ENCODE measurements at regions not wholly inside any gene's neighbourhood (a gene's known extent, or its start where the extent isn't known, plus 50 kb on each side); places are given as distances from the start of the nearest gene placed in this dataset.

GRCh38 chr5:122674385-122674784 is 100.5 kb upstream of the SNX2 start:
- Histone ChIP-seq H3K23ac (ENCODE audit: low read length in 2 of 2) (no peak overlapping the region), H3K4me1 (ENCODE audit: control insufficient read depth, insufficient read depth, low read depth, low read length) (no peaks in the 10 kb centered on the region), H3K4me2 (ENCODE audit: low read length, poor library complexity, severe bottlenecking) (no peak overlapping the region), H2BK12ac (ENCODE audit: low read length in 2 of 2) (no peak overlapping the region), H2AK5ac (ENCODE audit: low read length, severe bottlenecking) (no peak overlapping the region), H2AFZ (ENCODE audit: low read depth, low read length) (no peak overlapping the region), H4K91ac (ENCODE audit: low read length) (no peak overlapping the region), H3K9me3 (ENCODE audit: control insufficient read depth, low read length) (no peaks in the 10 kb centered on the region), H3K27me3 (ENCODE audit: control insufficient read depth in 1 of 2, insufficient read depth in 1 of 2, low read length in 2 of 2) (no peaks in the 10 kb centered on the region), H3K36me3 (ENCODE audit: control insufficient read depth in 1 of 2, insufficient read depth in 2 of 2, low read depth in 1 of 2, low read length in 2 of 2) (no peaks in the 10 kb centered on the region), H2BK5ac (ENCODE audit: low read depth, low read length, poor library complexity, severe bottlenecking) (no peak overlapping the region), H2BK120ac (ENCODE audit: low read depth, low read length) (no peak overlapping the region), H3K9ac (ENCODE audit: low read length) (no peak overlapping the region), H3K18ac (ENCODE audit: low read depth in 1 of 2, low read length in 2 of 2) (no peak overlapping the region), H3K79me1 (replicated peaks; ENCODE audit: low read length, poor library complexity, severe bottlenecking) (no peaks in the 10 kb centered on the region), H3K14ac (ENCODE audit: low read length in 2 of 2) (no peak overlapping the region), H4K8ac (ENCODE audit: low read length) (no peak overlapping the region), H3K4me3 (ENCODE audit: insufficient read depth in 1 of 2, low read depth in 1 of 2, low read length in 2 of 2) (no peak overlapping the region), H3K4ac (ENCODE audit: low read depth in 1 of 2, low read length in 2 of 2) (no peak overlapping the region), H2BK15ac (ENCODE audit: low read depth, poor library complexity, severe bottlenecking) (no peak overlapping the region), H3K27ac (ENCODE audit: low read length, poor library complexity, severe bottlenecking) (no peak overlapping the region)
- WGBS = 100% methylated on average over 1 of the region's 1 CpG
- DNase-seq = no peak

GRCh38 chr5:122680623-122681350 is 94.1 kb upstream of the SNX2 start:
- no peak overlapping the region for H3K4me3 ChIP-seq (ENCODE audit: insufficient read depth in 1 of 2, low read depth in 1 of 2, low read length in 2 of 2)
- H3K18ac ChIP-seq (ENCODE audit: low read depth in 1 of 2, low read length in 2 of 2) = no peak overlapping the region
- no peak overlapping the region for H3K4ac ChIP-seq (ENCODE audit: low read depth in 1 of 2, low read length in 2 of 2)
- H4K91ac ChIP-seq (ENCODE audit: low read length) = no peak overlapping the region
- H3K23ac ChIP-seq (ENCODE audit: low read length in 2 of 2) = no peak overlapping the region
- no peaks in the 10 kb centered on the region for H3K79me1 ChIP-seq (replicated peaks; ENCODE audit: low read length, poor library complexity, severe bottlenecking)
- H3K4me1 ChIP-seq (ENCODE audit: control insufficient read depth, insufficient read depth, low read depth, low read length) = no peaks in the 10 kb centered on the region
- no peak overlapping the region for H2BK12ac ChIP-seq (ENCODE audit: low read length in 2 of 2)
- H4K8ac ChIP-seq (ENCODE audit: low read length) = no peak overlapping the region
- no peak for DNase-seq
- no peak overlapping the region for H2AK5ac ChIP-seq (ENCODE audit: low read length, severe bottlenecking)
- WGBS = 95% methylated on average over 2 of the region's 3 CpGs
- H2BK5ac ChIP-seq (ENCODE audit: low read depth, low read length, poor library complexity, severe bottlenecking) = no peak overlapping the region
- no peak overlapping the region for H2BK120ac ChIP-seq (ENCODE audit: low read depth, low read length)
- no peak overlapping the region for H3K9ac ChIP-seq (ENCODE audit: low read length)
- H2AFZ ChIP-seq (ENCODE audit: low read depth, low read length) = no peak overlapping the region
- H3K36me3 ChIP-seq (ENCODE audit: control insufficient read depth in 1 of 2, insufficient read depth in 2 of 2, low read depth in 1 of 2, low read length in 2 of 2) = no peaks in the 10 kb centered on the region
- H3K27ac ChIP-seq (ENCODE audit: low read length, poor library complexity, severe bottlenecking) = no peak overlapping the region
- no peak overlapping the region for H3K4me2 ChIP-seq (ENCODE audit: low read length, poor library complexity, severe bottlenecking)
- H3K14ac ChIP-seq (ENCODE audit: low read length in 2 of 2) = no peak overlapping the region
- H2BK15ac ChIP-seq (ENCODE audit: low read depth, poor library complexity, severe bottlenecking) = no peak overlapping the region
- H3K9me3 ChIP-seq (ENCODE audit: control insufficient read depth, low read length) = no peaks in the 10 kb centered on the region
- H3K27me3 ChIP-seq (ENCODE audit: control insufficient read depth in 1 of 2, insufficient read depth in 1 of 2, low read length in 2 of 2) = no peaks in the 10 kb centered on the region

GRCh38 chr5:122683631-122684030 is 91.2 kb upstream of the SNX2 start:
- H3K4me1 ChIP-seq (ENCODE audit: control insufficient read depth, insufficient read depth, low read depth, low read length) = no peaks in the 10 kb centered on the region
- no peak overlapping the region for H3K18ac ChIP-seq (ENCODE audit: low read depth in 1 of 2, low read length in 2 of 2)
- H3K23ac ChIP-seq (ENCODE audit: low read length in 2 of 2) = no peak overlapping the region
- H2AK5ac ChIP-seq (ENCODE audit: low read length, severe bottlenecking) = no peak overlapping the region
- H3K27ac ChIP-seq (ENCODE audit: low read length, poor library complexity, severe bottlenecking) = no peak overlapping the region
- H3K14ac ChIP-seq (ENCODE audit: low read length in 2 of 2) = no peak overlapping the region
- no peaks in the 10 kb centered on the region for H3K36me3 ChIP-seq (ENCODE audit: control insufficient read depth in 1 of 2, insufficient read depth in 2 of 2, low read depth in 1 of 2, low read length in 2 of 2)
- no peak overlapping the region for H3K4me3 ChIP-seq (ENCODE audit: insufficient read depth in 1 of 2, low read depth in 1 of 2, low read length in 2 of 2)
- H2BK12ac ChIP-seq (ENCODE audit: low read length in 2 of 2) = no peak overlapping the region
- DNase-seq = no peak
- H4K91ac ChIP-seq (ENCODE audit: low read length) = no peak overlapping the region
- H3K4ac ChIP-seq (ENCODE audit: low read depth in 1 of 2, low read length in 2 of 2) = no peak overlapping the region
- no peaks in the 10 kb centered on the region for H3K27me3 ChIP-seq (ENCODE audit: control insufficient read depth in 1 of 2, insufficient read depth in 1 of 2, low read length in 2 of 2)
- no peak overlapping the region for H2BK5ac ChIP-seq (ENCODE audit: low read depth, low read length, poor library complexity, severe bottlenecking)
- H3K9ac ChIP-seq (ENCODE audit: low read length) = no peak overlapping the region
- no peak overlapping the region for H4K8ac ChIP-seq (ENCODE audit: low read length)
- H2AFZ ChIP-seq (ENCODE audit: low read depth, low read length) = no peak overlapping the region
- no peak overlapping the region for H2BK15ac ChIP-seq (ENCODE audit: low read depth, poor library complexity, severe bottlenecking)
- no peaks in the 10 kb centered on the region for H3K79me1 ChIP-seq (replicated peaks; ENCODE audit: low read length, poor library complexity, severe bottlenecking)
- H3K9me3 ChIP-seq (ENCODE audit: control insufficient read depth, low read length) = no peaks in the 10 kb centered on the region
- no peak overlapping the region for H2BK120ac ChIP-seq (ENCODE audit: low read depth, low read length)
- H3K4me2 ChIP-seq (ENCODE audit: low read length, poor library complexity, severe bottlenecking) = no peak overlapping the region

- no peak overlapping the region for H2BK12ac ChIP-seq (ENCODE audit: low read length in 2 of 2)
- H3K79me1 ChIP-seq (replicated peaks; ENCODE audit: low read length, poor library complexity, severe bottlenecking) = no peaks in the 10 kb centered on the region
- no peak overlapping the region for H3K4ac ChIP-seq (ENCODE audit: low read depth in 1 of 2, low read length in 2 of 2)
- no peak overlapping the region for H3K4me3 ChIP-seq (ENCODE audit: insufficient read depth in 1 of 2, low read depth in 1 of 2, low read length in 2 of 2)
- H2AFZ ChIP-seq (ENCODE audit: low read depth, low read length) = no peak overlapping the region
- H3K4me1 ChIP-seq (ENCODE audit: control insufficient read depth, insufficient read depth, low read depth, low read length) = no peaks in the 10 kb centered on the region
- H3K18ac ChIP-seq (ENCODE audit: low read depth in 1 of 2, low read length in 2 of 2) = no peak overlapping the region
- no peaks in the 10 kb centered on the region for H3K27me3 ChIP-seq (ENCODE audit: control insufficient read depth in 1 of 2, insufficient read depth in 1 of 2, low read length in 2 of 2)
- H3K36me3 ChIP-seq (ENCODE audit: control insufficient read depth in 1 of 2, insufficient read depth in 2 of 2, low read depth in 1 of 2, low read length in 2 of 2) = no peaks in the 10 kb centered on the region
- no peak overlapping the region for H2BK15ac ChIP-seq (ENCODE audit: low read depth, poor library complexity, severe bottlenecking)
- H3K4me2 ChIP-seq (ENCODE audit: low read length, poor library complexity, severe bottlenecking) = no peak overlapping the region
- H2BK120ac ChIP-seq (ENCODE audit: low read depth, low read length) = no peak overlapping the region
- no peak for DNase-seq
- H3K27ac ChIP-seq (ENCODE audit: low read length, poor library complexity, severe bottlenecking) = no peak overlapping the region
- H3K9ac ChIP-seq (ENCODE audit: low read length) = no peak overlapping the region
- no peak overlapping the region for H3K14ac ChIP-seq (ENCODE audit: low read length in 2 of 2)
- H4K91ac ChIP-seq (ENCODE audit: low read length) = no peak overlapping the region
- no peaks in the 10 kb centered on the region for H3K9me3 ChIP-seq (ENCODE audit: control insufficient read depth, low read length)
- H4K8ac ChIP-seq (ENCODE audit: low read length) = no peak overlapping the region
- 86% methylated on average over 1 of the region's 1 CpG for WGBS
- H2BK5ac ChIP-seq (ENCODE audit: low read depth, low read length, poor library complexity, severe bottlenecking) = no peak overlapping the region
- no peak overlapping the region for H2AK5ac ChIP-seq (ENCODE audit: low read length, severe bottlenecking)
- no peak overlapping the region for H3K23ac ChIP-seq (ENCODE audit: low read length in 2 of 2)
Measured at GRCh38 chr5:122690266-122690665, 84.6 kb upstream of the SNX2 start.

All from mesenchymal stem cell (in vitro differentiated cells and primary cell).